ENCODE measurements at regions not wholly inside any gene's neighbourhood (a gene's known extent, or its start where the extent isn't known, plus 50 kb on each side); places are given as distances from the start of the nearest gene placed in this dataset.

- DNase-seq (no peak), ATAC-seq (no peak)
- Mint-ChIP-seq H3K4me3 (no peak overlapping the region), H3K36me3 (ENCODE audit: low read depth) (no peaks in the 10 kb centered on the region), H3K27ac (no peak overlapping the region), H3K4me1 (ENCODE audit: low read depth) (no peaks in the 10 kb centered on the region), H3K27me3 (no peaks in the 10 kb centered on the region), H3K9me3 (no peaks in the 10 kb centered on the region)
- ChIA-PET CTCF (no interaction called here), POLR2A (no interaction called here)
- no peak for TF ChIP-seq CTCF (IDR thresholded peaks at IDR 0.05)
- intact Hi-C loops (cut with micrococcal nuclease): no loop called here
These were observed 638.8 kb upstream of the EEF2KMT start for GRCh38 chr16:5736209-5736930.

GRCh38 chr16:5735444-5735843 lies 637.8 kb upstream of the EEF2KMT start:
- H3K27ac Mint-ChIP-seq: no peak overlapping the region
- ChIA-PET CTCF (no interaction called here), POLR2A (no interaction called here)
- ATAC-seq: no peak
- H3K27me3 Mint-ChIP-seq: no peaks in the 10 kb centered on the region
- no peak overlapping the region for H3K4me3 Mint-ChIP-seq
- H3K36me3 Mint-ChIP-seq (ENCODE audit: low read depth): no peaks in the 10 kb centered on the region
- TF ChIP-seq CTCF (IDR thresholded peaks at IDR 0.05): no peak
- DNase-seq: no peak
- H3K9me3 Mint-ChIP-seq: no peaks in the 10 kb centered on the region
- no peaks in the 10 kb centered on the region for H3K4me1 Mint-ChIP-seq (ENCODE audit: low read depth)
- intact Hi-C loops (cut with micrococcal nuclease): no loop called here

GRCh38 chr16:5730783-5731182 lies 633.2 kb upstream of the EEF2KMT start:
- CTCF ChIA-PET: no interaction called here
- Mint-ChIP-seq H3K4me3 (no peak overlapping the region), H3K36me3 (ENCODE audit: low read depth) (no peaks in the 10 kb centered on the region), H3K9me3 (no peaks in the 10 kb centered on the region), H3K4me1 (ENCODE audit: low read depth) (no peaks in the 10 kb centered on the region), H3K27me3 (no peaks in the 10 kb centered on the region), H3K27ac (no peak overlapping the region)
- DNase-seq (no peak), ATAC-seq (no peak)
- intact Hi-C loops (cut with micrococcal nuclease): no loop called here
- TF ChIP-seq CTCF (IDR thresholded peaks at IDR 0.05): no peak
- POLR2A ChIA-PET: no interaction called here

GRCh38 chr16:5722116-5722619 lies 624.6 kb upstream of the EEF2KMT start:
- TF ChIP-seq CTCF (IDR thresholded peaks at IDR 0.05): no peak
- Mint-ChIP-seq H3K27me3 (no peaks in the 10 kb centered on the region), H3K36me3 (ENCODE audit: low read depth) (no peaks in the 10 kb centered on the region), H3K4me3 (no peak overlapping the region), H3K4me1 (ENCODE audit: low read depth) (no peaks in the 10 kb centered on the region), H3K27ac (no peak overlapping the region), H3K9me3 (peaks cover 1% of the 10 kb centered on the region)
- POLR2A ChIA-PET: no interaction called here
- DNase-seq (no peak), ATAC-seq (no peak)
- CTCF ChIA-PET: no interaction called here
- intact Hi-C loops (cut with micrococcal nuclease): no loop called here

GRCh38 chr16:5715155-5715554 lies 617.6 kb upstream of the EEF2KMT start:
- no peaks in the 10 kb centered on the region for H3K36me3 Mint-ChIP-seq (ENCODE audit: low read depth)
- no peak overlapping the region for H3K4me3 Mint-ChIP-seq
- ChIA-PET POLR2A (no interaction called here), CTCF (no interaction called here)
- no peaks in the 10 kb centered on the region for H3K4me1 Mint-ChIP-seq (ENCODE audit: low read depth)
- no peak for TF ChIP-seq CTCF (IDR thresholded peaks at IDR 0.05)
- ATAC-seq (no peak), DNase-seq (no peak)
- no peaks in the 10 kb centered on the region for H3K9me3 Mint-ChIP-seq
- no peak overlapping the region for H3K27ac Mint-ChIP-seq
- intact Hi-C loops (cut with micrococcal nuclease): no loop called here
- H3K27me3 Mint-ChIP-seq: peaks cover 1% of the 10 kb centered on the region

Measured in activated CD8-positive, alpha-beta T cell treated with anti-CD3 and anti-CD28 coated beads for 36 hours (primary cell).